OCI-LY7 (cell line): ENCODE measurements at regions not wholly inside any gene's neighbourhood (a gene's known extent, or its start where the extent isn't known, plus 50 kb on each side); places are given as distances from the start of the nearest gene placed in this dataset.

ENCODE experiments used
- BruUV-seq: library from RNA; stranded (reverse); fragments of 400-500 nt; replicated peaks from 2 replicates; lab custom pipeline; 2021; lab: Mats Ljungman, UMichigan
- CTCF ChIA-PET: fragments of 300-600 bp; sonication (Branson Sonifier 250); formaldehyde crosslinking; loops from one replicate; lab custom pipeline; 2022; ENCODE audit warnings: antibody characterized with exemption; ENCODE audit not compliant: unreplicated experiment; lab: Charles Lee
- POLR2A ChIA-PET: fragments of 300-600 bp; sonication (Branson Sonifier 250); formaldehyde crosslinking; loops from one replicate; lab custom pipeline; 2022; ENCODE audit warnings: antibody characterized with exemption; lab: Charles Lee
- DNase-seq: peaks from one replicate; pipeline ENCODE4 v3.0.0-alpha.2; 2015; ENCODE audit warnings: low spot score
- H2AFZ ChIP-seq: fragments of 200-600 bp; sonication (generic), shearing (Covaris generic); 2 replicates; pipeline ENCODE4 v1.6.1; 2014; ENCODE audit warnings: mild to moderate bottlenecking, antibody characterized with exemption, low read length, moderate library complexity
- H3K27ac ChIP-seq: fragments of 200-600 bp; sonication (generic); 2 replicates; pipeline ENCODE4 v1.5.1; 2014; ENCODE audit warnings: mixed run types, low read depth, mild to moderate bottlenecking, moderate library complexity, low read length, inconsistent platforms; ENCODE audit not compliant: poor library complexity, severe bottlenecking
- H3K36me3 ChIP-seq: fragments of 200-600 bp; sonication (generic); 2 replicates; pipeline ENCODE4 v1.6.1; 2014; ENCODE audit warnings: mild to moderate bottlenecking, antibody characterized with exemption, low read length, moderate library complexity, mixed read lengths; ENCODE audit not compliant: insufficient read depth
- H3K4me1 ChIP-seq: fragments of 200-600 bp; sonication (generic); 2 replicates; pipeline ENCODE4 v1.5.1; 2014; ENCODE audit warnings: mild to moderate bottlenecking, low read length; ENCODE audit not compliant: insufficient read depth, poor library complexity, severe bottlenecking
- H3K4me2 ChIP-seq: fragments of 200-600 bp; sonication (generic); 2 replicates; pipeline ENCODE4 v1.6.1; 2014; ENCODE audit warnings: mild to moderate bottlenecking, low read length
- H3K4me3 ChIP-seq: fragments of 200-600 bp; sonication (generic); 2 replicates; pipeline ENCODE4 v1.5.1; 2014; ENCODE audit warnings: mild to moderate bottlenecking, low read depth, low read length; ENCODE audit not compliant: poor library complexity, severe bottlenecking
- H3K79me2 ChIP-seq: fragments of 200-600 bp; sonication (generic); 2 replicates; pipeline ENCODE4 v1.6.1; 2016; ENCODE audit warnings: low read depth, mild to moderate bottlenecking, low read length, moderate library complexity, mixed read lengths; ENCODE audit not compliant: insufficient read depth
- H3K9me2 ChIP-seq: fragments of 200-600 bp; sonication (generic); 2 replicates; pipeline ENCODE4 v1.6.1; 2016; ENCODE audit warnings: mild to moderate bottlenecking, low read length, mixed read lengths; ENCODE audit not compliant: insufficient read depth
- H3K9me3 ChIP-seq: fragments of 200-600 bp; sonication (generic); 2 replicates; pipeline ENCODE4 v1.6.1; 2014; ENCODE audit warnings: mild to moderate bottlenecking, mixed run types, low read length, mixed read lengths
- H4K20me1 ChIP-seq: fragments of 200-600 bp; sonication (generic); 2 replicates; pipeline ENCODE4 v1.6.1; 2014; ENCODE audit warnings: mild to moderate bottlenecking, antibody characterized with exemption, low read length, moderate library complexity, mixed read lengths; ENCODE audit not compliant: insufficient read depth
- EZH2phosphoT487 ChIP-seq: fragments of 200-600 bp; sonication (generic); IDR thresholded peaks from 2 replicates; pipeline ENCODE4 v1.6.1; 2018; ENCODE audit warnings: low read depth, borderline replicate concordance, mild to moderate bottlenecking, mixed run types, antibody characterized with exemption, low read length, moderate library complexity, mixed read lengths
- intact Hi-C: fragments of 100-400 bp; cut with micrococcal nuclease; formaldehyde crosslinking; loops from one replicate; pipeline ENCODE4 v1.10.0; 2022; ENCODE audit not compliant: unreplicated experiment
- TF ChIP-seq, protein P1 (sequence below): fragments of 200-600 bp; sonication (generic); conservative IDR thresholded peaks from 2 replicates; pipeline ENCODE4 v1.5.1; 2014; ENCODE audit warnings: mild to moderate bottlenecking, antibody characterized with exemption, low read length, moderate library complexity, mixed read lengths

DNA sequence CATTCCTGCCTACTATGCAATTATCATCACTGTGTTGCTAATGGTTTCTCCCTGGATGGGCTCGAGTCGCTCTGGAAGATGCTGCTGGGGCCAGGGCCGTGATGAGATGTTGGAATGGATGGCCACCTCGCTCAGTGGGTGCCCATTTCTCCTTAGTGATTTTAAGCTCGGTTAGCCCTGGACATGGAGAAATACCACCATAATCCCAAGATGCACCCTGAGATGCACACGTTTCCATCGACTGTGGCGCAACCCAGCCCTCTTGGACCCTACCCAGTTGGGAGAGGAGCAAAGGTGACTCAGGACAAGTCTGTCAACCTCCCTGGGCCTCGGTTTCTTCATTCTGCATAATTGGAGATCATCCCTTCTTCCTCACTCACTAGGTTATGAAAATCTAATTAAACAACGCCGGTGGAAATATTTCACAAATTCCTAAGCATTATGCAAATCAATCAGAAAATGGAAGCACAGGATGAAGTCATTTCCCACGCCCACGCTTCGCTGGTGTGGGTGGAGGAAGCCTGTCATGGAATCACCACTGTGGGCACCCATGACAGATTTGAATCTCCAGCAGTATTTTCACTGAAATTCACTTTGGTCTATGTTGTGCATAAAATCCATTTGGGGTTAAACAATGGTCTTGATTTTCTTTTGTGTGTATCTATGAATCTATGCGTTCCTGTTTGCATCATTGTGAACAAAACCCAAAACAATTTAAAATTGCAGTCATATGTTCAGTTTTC, 195.2 kb downstream of the AXIN2 start:
- Histone ChIP-seq H4K20me1 (no peaks in the 10 kb centered on the region), H3K27ac (no peak overlapping the region), H3K4me1 (no peaks in the 10 kb centered on the region), H3K9me3 (no peaks in the 10 kb centered on the region), H3K4me2 (no peak overlapping the region), H3K9me2 (no peaks in the 10 kb centered on the region), H3K79me2 (no peaks in the 10 kb centered on the region), H3K36me3 (no peaks in the 10 kb centered on the region), H2AFZ (no peak overlapping the region), H3K4me3 (no peak overlapping the region)
- no peak for TF ChIP-seq EZH2phosphoT487
- TF ChIP-seq, protein P1, sequence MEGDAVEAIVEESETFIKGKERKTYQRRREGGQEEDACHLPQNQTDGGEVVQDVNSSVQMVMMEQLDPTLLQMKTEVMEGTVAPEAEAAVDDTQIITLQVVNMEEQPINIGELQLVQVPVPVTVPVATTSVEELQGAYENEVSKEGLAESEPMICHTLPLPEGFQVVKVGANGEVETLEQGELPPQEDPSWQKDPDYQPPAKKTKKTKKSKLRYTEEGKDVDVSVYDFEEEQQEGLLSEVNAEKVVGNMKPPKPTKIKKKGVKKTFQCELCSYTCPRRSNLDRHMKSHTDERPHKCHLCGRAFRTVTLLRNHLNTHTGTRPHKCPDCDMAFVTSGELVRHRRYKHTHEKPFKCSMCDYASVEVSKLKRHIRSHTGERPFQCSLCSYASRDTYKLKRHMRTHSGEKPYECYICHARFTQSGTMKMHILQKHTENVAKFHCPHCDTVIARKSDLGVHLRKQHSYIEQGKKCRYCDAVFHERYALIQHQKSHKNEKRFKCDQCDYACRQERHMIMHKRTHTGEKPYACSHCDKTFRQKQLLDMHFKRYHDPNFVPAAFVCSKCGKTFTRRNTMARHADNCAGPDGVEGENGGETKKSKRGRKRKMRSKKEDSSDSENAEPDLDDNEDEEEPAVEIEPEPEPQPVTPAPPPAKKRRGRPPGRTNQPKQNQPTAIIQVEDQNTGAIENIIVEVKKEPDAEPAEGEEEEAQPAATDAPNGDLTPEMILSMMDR: no peak
- no peak for DNase-seq
- ChIA-PET POLR2A (no interaction called here), CTCF (no interaction called here)
- no TSS peak for BruUV-seq
- intact Hi-C loops: no loop called here

DNA sequence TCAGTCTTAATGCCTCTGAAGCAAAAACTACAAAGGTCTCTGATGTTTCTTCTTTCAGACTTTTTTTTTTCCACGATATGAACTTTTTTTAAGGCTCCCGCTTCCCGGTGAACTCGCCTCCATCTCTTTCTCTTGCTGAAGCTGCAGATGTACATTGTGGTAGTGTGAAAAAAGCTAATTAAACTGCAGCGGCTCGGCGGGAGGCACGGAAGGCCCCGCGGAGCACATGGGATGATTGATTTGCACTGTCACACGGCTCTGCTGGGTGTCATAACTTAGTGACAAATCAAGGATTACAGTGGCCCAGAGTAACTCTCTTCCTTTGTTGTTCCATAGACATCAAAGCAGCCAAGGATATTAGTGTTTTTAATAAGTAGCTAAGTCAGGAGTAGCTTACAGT, 196.3 kb downstream of the AXIN2 start:
- H3K79me2 ChIP-seq: no peaks in the 10 kb centered on the region
- CTCF ChIA-PET: no interaction called here
- H2AFZ ChIP-seq: no peak overlapping the region
- BruUV-seq: no TSS peak
- H4K20me1 ChIP-seq: no peaks in the 10 kb centered on the region
- H3K4me2 ChIP-seq: no peak overlapping the region
- no peak overlapping the region for H3K4me3 ChIP-seq
- POLR2A ChIA-PET: no interaction called here
- no peaks in the 10 kb centered on the region for H3K36me3 ChIP-seq
- H3K9me2 ChIP-seq: no peaks in the 10 kb centered on the region
- TF ChIP-seq, protein P1: no peak
- TF ChIP-seq EZH2phosphoT487: no peak
- H3K9me3 ChIP-seq: no peaks in the 10 kb centered on the region
- no peaks in the 10 kb centered on the region for H3K4me1 ChIP-seq
- H3K27ac ChIP-seq: no peak overlapping the region
- no peak for DNase-seq
- intact Hi-C loops: no loop called here

DNA sequence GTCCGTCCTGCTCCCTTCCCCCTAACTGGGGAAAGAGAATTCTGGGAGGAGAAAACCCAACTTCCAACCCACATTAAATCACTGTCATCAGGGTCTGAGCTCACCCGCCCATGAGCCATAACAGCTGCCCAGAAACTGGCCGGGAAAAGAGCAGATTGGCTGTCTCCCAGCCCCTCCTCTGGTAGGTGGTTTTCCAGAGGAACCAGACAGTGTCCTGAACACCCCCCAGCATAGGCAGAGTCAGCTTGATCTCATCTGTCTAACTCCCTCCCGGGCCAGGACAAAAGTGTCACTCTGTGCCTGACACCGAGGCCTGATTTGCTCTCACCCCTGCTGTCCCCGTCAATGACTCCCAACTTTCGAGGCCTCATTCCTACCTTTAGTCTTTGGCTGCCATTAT, 197.0 kb downstream of the AXIN2 start:
- Histone ChIP-seq H3K27ac (no peak overlapping the region), H2AFZ (no peak overlapping the region), H3K4me2 (no peak overlapping the region), H3K4me1 (no peaks in the 10 kb centered on the region), H4K20me1 (no peaks in the 10 kb centered on the region), H3K79me2 (no peaks in the 10 kb centered on the region), H3K4me3 (no peak overlapping the region), H3K9me2 (no peaks in the 10 kb centered on the region), H3K36me3 (no peaks in the 10 kb centered on the region), H3K9me3 (no peaks in the 10 kb centered on the region)
- intact Hi-C loops: no loop called here
- ChIA-PET CTCF (no interaction called here), POLR2A (no interaction called here)
- DNase-seq: no peak
- BruUV-seq: no TSS peak
- no peak for TF ChIP-seq EZH2phosphoT487
- TF ChIP-seq, protein P1: no peak
